K562 (cell line): ENCODE measurements at regions not wholly inside any gene's neighbourhood (a gene's known extent, or its start where the extent isn't known, plus 50 kb on each side); places are given as distances from the start of the nearest gene placed in this dataset.

Experiments
- ATAC-seq: fragments of 200-7000 bp; cut with Tn5 transposase; 3 replicates; pipeline ENCODE4 v1.9.1; 2020; ENCODE audit warnings: moderate library complexity
- BruUV-seq: library from RNA; stranded (reverse); fragments of 400-500 nt; replicated peaks from 2 replicates; lab custom pipeline; 2021; lab: Mats Ljungman, UMichigan
- CTCF ChIA-PET: fragments of 300-600 bp; formaldehyde crosslinking; extraction: SDS; loops from one replicate; lab custom pipeline; 2021; ENCODE audit warnings: low intra/inter-chr PET ratio; lab: Yijun Ruan, JAX
- POLR2A ChIA-PET: fragments of 300-600, 350-650 bp; sonication (Branson Sonifier 250); formaldehyde crosslinking; extraction: SDS; loops from one replicate; lab custom pipeline; 2021; ENCODE audit warnings: antibody characterized with exemption, inconsistent platforms; lab: Yijun Ruan, JAX
- DNase-seq, 4 experiments: peaks; one replicate each; pipeline versions ENCODE4 v3.0.0 to v3.0.0-alpha.2; 2011 to 2018; ENCODE audit warnings: low spot score in 3 of 4, mixed read lengths in 3 of 4; ENCODE audit errors: extremely low read depth in 1 of 4
- FAIRE-seq: peaks from 2 replicates; lab custom pipeline; 2011; peaks lifted over from hg19 to GRCh38; lab: Jason Lieb, UNC
- H2AFZ ChIP-seq: 2 replicates; pipeline ENCODE4 v1.6.0; 2011; ENCODE audit warnings: low read depth, low read length, control low read depth, inconsistent platforms
- H3K27ac ChIP-seq: fragments of 200-600 bp; 3 replicates; pipeline ENCODE4 v1.8.0; 2011; ENCODE audit warnings: low read depth, mild to moderate bottlenecking, control low read depth, inconsistent platforms, low read length, moderate library complexity, mixed read lengths; ENCODE audit errors: extremely low read depth
- H3K27me3 ChIP-seq, 2 experiments: fragments of 300-600 bp in 1 of 2; 2 replicates in 1 of 2; 3 replicates in 1 of 2; pipeline versions ENCODE4 v1.6.0 to v1.8.0; 2011; ENCODE audit warnings: inconsistent platforms in 2 of 2, low read length in 2 of 2, mild to moderate bottlenecking in 1 of 2, mixed read lengths in 1 of 2, moderate library complexity in 1 of 2; ENCODE audit not compliant: control insufficient read depth in 2 of 2, insufficient read depth in 2 of 2
- H3K36me3 ChIP-seq: fragments of 300-600 bp; 3 replicates; pipeline ENCODE4 v1.8.0; 2011; ENCODE audit warnings: mild to moderate bottlenecking, low read length, inconsistent platforms; ENCODE audit not compliant: control insufficient read depth, insufficient read depth
- H3K4me1 ChIP-seq, 2 experiments: fragments of 200-600 bp in 1 of 2; replicated peaks in 1 of 2; 2 replicates in 1 of 2; 3 replicates in 1 of 2; pipeline versions ENCODE4 v1.5.1 to v1.8.0; 2011; ENCODE audit warnings: inconsistent platforms in 2 of 2, low read length in 2 of 2, mild to moderate bottlenecking in 1 of 2, mixed read lengths in 1 of 2, moderate library complexity in 1 of 2; ENCODE audit not compliant: control insufficient read depth in 2 of 2, insufficient read depth in 2 of 2
- H3K4me2 ChIP-seq: 2 replicates; pipeline ENCODE4 v1.6.1; 2011; ENCODE audit warnings: low read length, control low read depth, inconsistent platforms, mixed read lengths; ENCODE audit not compliant: insufficient read depth
- H3K4me3 ChIP-seq: fragments of 200-600 bp; sonication (generic), shearing (Covaris generic); 2 replicates; pipeline ENCODE4 v1.5.1; 2016; ENCODE audit warnings: control low read depth, inconsistent platforms
- H3K79me2 ChIP-seq: fragments of 200-600 bp; 3 replicates; pipeline ENCODE4 v1.8.0; 2011; ENCODE audit warnings: low read length, inconsistent platforms; ENCODE audit not compliant: control insufficient read depth, insufficient read depth
- H3K9ac ChIP-seq, 2 experiments: 2 replicates each; pipeline versions ENCODE4 v1.6.0 to v1.6.1; 2011; ENCODE audit warnings: low read depth in 2 of 2, low read length in 2 of 2, control low read depth in 1 of 2, inconsistent platforms in 1 of 2, mild to moderate bottlenecking in 1 of 2, mixed read lengths in 1 of 2; ENCODE audit not compliant: insufficient read depth in 1 of 2
- H3K9me1 ChIP-seq: one replicate; pipeline ENCODE4 v1.6.0; 2011; ENCODE audit warnings: inconsistent platforms, mild to moderate bottlenecking, low read length, moderate library complexity; ENCODE audit not compliant: control insufficient read depth, insufficient read depth
- H3K9me3 ChIP-seq: replicated peaks from 2 replicates; pipeline ENCODE4 v1.5.1; 2011; ENCODE audit warnings: low read depth, low read length, inconsistent platforms; ENCODE audit not compliant: control insufficient read depth, insufficient read depth
- H4K20me1 ChIP-seq: replicated peaks from 2 replicates; pipeline ENCODE4 v1.6.1; 2011; ENCODE audit warnings: low read length, inconsistent platforms, mixed read lengths; ENCODE audit not compliant: control insufficient read depth, insufficient read depth
- CCNT2 ChIP-seq: IDR thresholded peaks from 2 replicates; pipeline ENCODE4 v1.6.1; 2011; ENCODE audit warnings: borderline replicate concordance, low read depth, mild to moderate bottlenecking, moderate library complexity, mixed read lengths, low read length; ENCODE audit not compliant: insufficient read length; ENCODE audit errors: extremely low read depth
- ELF4 ChIP-seq: fragments of 450-650 bp; formaldehyde crosslinking; IDR thresholded peaks from 2 replicates; pipeline ENCODE4 v1.4.0; 2022; ENCODE audit warnings: missing genetic modification characterization
- FOS ChIP-seq: IDR thresholded peaks from 3 replicates; pipeline ENCODE4 v1.6.1; 2011; ENCODE audit not compliant: insufficient read length; ENCODE audit errors: extremely low read depth
- PML ChIP-seq: IDR thresholded peaks from 2 replicates; pipeline ENCODE4 v1.6.1; 2012; ENCODE audit warnings: low read length, inconsistent platforms
- SMAD1 ChIP-seq: fragments of 150-350 bp; IDR thresholded peaks from 2 replicates; pipeline ENCODE4 v1.6.1; 2014; ENCODE audit warnings: low read length, low read depth; ENCODE audit not compliant: partially characterized antibody
- SMC3 ChIP-seq: conservative IDR thresholded peaks from 2 replicates; pipeline ENCODE4 v1.6.1; 2011; ENCODE audit warnings: low read depth, low read length, improper control_type of control experiment; ENCODE audit not compliant: insufficient read depth
- TAF9B ChIP-seq: fragments of 450-650 bp; IDR thresholded peaks from 2 replicates; pipeline ENCODE4 v1.6.1; 2018; ENCODE audit warnings: mild to moderate bottlenecking; ENCODE audit not compliant: partially characterized antibody
- ZNF184 ChIP-seq: sonication (generic); formaldehyde crosslinking; IDR thresholded peaks from 2 replicates; pipeline ENCODE4 v1.5.0; 2020; ENCODE audit warnings: missing genetic modification reagents
- WGBS: fragments of 100-300 bp; shearing (Covaris generic); methylation state at CpG from one replicate; pipeline ENCODE4 v1.1.6; 2016; ENCODE audit warnings: low coverage, mixed read lengths; ENCODE audit not compliant: insufficient coverage; ENCODE audit errors: missing lambda C conversion rate; 5-methylcytosine and 5-hydroxymethylcytosine counted together
- in situ Hi-C: fragments of 300-500 bp; cut with MboI; formaldehyde crosslinking; loops from 4 replicates; pipeline ENCODE4 v1.15.0; 2018; ENCODE audit warnings: inconsistent platforms, mixed read lengths
- intact Hi-C: fragments of 100-400 bp; cut with micrococcal nuclease; formaldehyde crosslinking; loops from 2 replicates; pipeline ENCODE4 v1.14.2; 2022
- TF ChIP-seq, protein P1 (sequence below): fragments of 250-450 bp; sonication (Bioruptor Pico); IDR thresholded peaks from 2 replicates; pipeline ENCODE4 v1.4.0; 2020; ENCODE audit warnings: borderline replicate concordance
- TF ChIP-seq, protein P2 (sequence below): fragments of 250-450 bp; sonication (Bioruptor Pico); IDR thresholded peaks from 2 replicates; pipeline ENCODE4 v1.6.1; 2021; ENCODE audit warnings: mild to moderate bottlenecking
- TF ChIP-seq, protein P3 (sequence below): fragments of 450-650 bp; IDR thresholded peaks from 2 replicates; pipeline ENCODE4 v1.6.1; 2016; ENCODE audit warnings: missing biosample characterization, missing genetic modification characterization
- TF ChIP-seq, protein P4 (sequence below), 2 experiments: fragments of 450-650 bp; IDR thresholded peaks; 2 replicates each; pipeline ENCODE4 v1.6.1; 2018; ENCODE audit warnings: mild to moderate bottlenecking in 2 of 2, low read depth in 1 of 2; ENCODE audit not compliant: partially characterized antibody in 2 of 2
- TF ChIP-seq, protein P5 (sequence below), 2 experiments: fragments of 450-650 bp; IDR thresholded peaks; 2 replicates each; pipeline ENCODE4 v1.6.1; 2016

DNA sequence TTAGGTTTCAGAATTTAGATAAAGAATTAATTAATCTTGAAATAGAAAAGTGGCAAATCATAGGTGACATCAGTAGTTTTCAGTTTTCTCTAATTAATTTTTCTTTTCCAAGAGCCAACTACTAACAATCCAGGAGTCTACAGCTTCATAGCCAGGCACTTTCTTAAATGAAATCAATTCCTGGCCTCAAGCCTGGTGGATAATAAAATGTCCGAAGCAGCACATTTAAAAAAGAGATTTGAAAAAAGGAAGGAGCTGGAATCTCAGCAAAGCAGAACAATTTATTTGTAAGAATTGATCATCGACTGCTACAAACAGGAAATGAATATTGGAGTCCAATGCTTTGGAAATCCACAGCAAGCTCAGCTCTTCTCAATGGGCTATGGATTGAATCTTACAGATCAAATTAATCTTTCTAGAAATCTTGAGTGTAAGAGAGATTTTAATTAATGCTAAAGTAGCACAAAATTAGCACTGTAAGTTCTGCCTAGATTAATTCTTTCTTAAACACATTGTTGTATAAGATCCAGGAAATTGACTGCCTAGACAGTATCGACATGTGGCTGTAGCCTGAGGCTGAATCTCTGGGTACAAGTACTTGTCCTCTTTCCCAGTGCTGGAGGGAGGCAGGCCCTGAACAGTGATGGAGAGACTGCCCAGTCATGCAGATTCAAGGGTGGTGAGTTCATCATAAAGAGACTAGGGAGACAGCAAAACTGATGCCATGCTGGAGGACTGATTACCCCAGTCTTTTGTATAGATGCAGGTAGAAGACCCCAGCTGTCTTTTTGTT is 167.8 kb upstream of the POU2AF2 start:
- Histone ChIP-seq H3K27me3 (no peaks in the 10 kb centered on the region), H3K79me2 (no peaks in the 10 kb centered on the region), H3K9ac (no peak overlapping the region), H3K4me2 (no peak overlapping the region), H3K4me3 (no peak overlapping the region), H3K27ac (no peak overlapping the region), H4K20me1 (no peaks in the 10 kb centered on the region), H3K4me1 (no peaks in the 10 kb centered on the region), H3K9me1 (no peaks in the 10 kb centered on the region), H3K36me3 (no peaks in the 10 kb centered on the region), H3K9me3 (no peaks in the 10 kb centered on the region), H2AFZ (no peak overlapping the region)
- intact Hi-C loops (no loop called here), in situ Hi-C loops (no loop called here)
- CTCF ChIA-PET, result no interaction called here
- POLR2A ChIA-PET, result no interaction called here
- FAIRE-seq, result no peak
- 0% methylated on average over 3 of the region's 3 CpGs for WGBS
- BruUV-seq, result no TSS peak
- no peak for DNase-seq
- no peak for ATAC-seq
- no peak for TF ChIP-seq ZNF184 (CRISPR knock-in tag)
- TF ChIP-seq, protein P1, sequence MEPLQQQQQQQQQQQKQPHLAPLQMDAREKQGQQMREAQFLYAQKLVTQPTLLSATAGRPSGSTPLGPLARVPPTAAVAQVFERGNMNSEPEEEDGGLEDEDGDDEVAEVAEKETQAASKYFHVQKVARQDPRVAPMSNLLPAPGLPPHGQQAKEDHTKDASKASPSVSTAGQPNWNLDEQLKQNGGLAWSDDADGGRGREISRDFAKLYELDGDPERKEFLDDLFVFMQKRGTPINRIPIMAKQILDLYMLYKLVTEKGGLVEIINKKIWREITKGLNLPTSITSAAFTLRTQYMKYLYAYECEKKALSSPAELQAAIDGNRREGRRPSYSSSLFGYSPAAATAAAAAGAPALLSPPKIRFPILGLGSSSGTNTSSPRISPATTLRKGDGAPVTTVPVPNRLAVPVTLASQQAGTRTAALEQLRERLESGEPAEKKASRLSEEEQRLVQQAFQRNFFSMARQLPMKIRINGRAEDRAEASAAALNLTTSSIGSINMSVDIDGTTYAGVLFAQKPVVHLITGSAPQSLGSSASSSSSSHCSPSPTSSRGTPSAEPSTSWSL (CRISPR knock-in tag), result no peak
- TF ChIP-seq, protein P2, sequence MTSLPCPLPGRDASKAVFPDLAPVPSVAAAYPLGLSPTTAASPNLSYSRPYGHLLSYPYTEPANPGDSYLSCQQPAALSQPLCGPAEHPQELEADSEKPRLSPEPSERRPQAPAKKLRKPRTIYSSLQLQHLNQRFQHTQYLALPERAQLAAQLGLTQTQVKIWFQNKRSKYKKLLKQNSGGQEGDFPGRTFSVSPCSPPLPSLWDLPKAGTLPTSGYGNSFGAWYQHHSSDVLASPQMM (CRISPR knock-in tag), result no peak
- TF ChIP-seq PML, result no peak
- TF ChIP-seq, protein P3, sequence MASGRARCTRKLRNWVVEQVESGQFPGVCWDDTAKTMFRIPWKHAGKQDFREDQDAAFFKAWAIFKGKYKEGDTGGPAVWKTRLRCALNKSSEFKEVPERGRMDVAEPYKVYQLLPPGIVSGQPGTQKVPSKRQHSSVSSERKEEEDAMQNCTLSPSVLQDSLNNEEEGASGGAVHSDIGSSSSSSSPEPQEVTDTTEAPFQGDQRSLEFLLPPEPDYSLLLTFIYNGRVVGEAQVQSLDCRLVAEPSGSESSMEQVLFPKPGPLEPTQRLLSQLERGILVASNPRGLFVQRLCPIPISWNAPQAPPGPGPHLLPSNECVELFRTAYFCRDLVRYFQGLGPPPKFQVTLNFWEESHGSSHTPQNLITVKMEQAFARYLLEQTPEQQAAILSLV (tag), result no peak
- TF ChIP-seq, protein P4, sequence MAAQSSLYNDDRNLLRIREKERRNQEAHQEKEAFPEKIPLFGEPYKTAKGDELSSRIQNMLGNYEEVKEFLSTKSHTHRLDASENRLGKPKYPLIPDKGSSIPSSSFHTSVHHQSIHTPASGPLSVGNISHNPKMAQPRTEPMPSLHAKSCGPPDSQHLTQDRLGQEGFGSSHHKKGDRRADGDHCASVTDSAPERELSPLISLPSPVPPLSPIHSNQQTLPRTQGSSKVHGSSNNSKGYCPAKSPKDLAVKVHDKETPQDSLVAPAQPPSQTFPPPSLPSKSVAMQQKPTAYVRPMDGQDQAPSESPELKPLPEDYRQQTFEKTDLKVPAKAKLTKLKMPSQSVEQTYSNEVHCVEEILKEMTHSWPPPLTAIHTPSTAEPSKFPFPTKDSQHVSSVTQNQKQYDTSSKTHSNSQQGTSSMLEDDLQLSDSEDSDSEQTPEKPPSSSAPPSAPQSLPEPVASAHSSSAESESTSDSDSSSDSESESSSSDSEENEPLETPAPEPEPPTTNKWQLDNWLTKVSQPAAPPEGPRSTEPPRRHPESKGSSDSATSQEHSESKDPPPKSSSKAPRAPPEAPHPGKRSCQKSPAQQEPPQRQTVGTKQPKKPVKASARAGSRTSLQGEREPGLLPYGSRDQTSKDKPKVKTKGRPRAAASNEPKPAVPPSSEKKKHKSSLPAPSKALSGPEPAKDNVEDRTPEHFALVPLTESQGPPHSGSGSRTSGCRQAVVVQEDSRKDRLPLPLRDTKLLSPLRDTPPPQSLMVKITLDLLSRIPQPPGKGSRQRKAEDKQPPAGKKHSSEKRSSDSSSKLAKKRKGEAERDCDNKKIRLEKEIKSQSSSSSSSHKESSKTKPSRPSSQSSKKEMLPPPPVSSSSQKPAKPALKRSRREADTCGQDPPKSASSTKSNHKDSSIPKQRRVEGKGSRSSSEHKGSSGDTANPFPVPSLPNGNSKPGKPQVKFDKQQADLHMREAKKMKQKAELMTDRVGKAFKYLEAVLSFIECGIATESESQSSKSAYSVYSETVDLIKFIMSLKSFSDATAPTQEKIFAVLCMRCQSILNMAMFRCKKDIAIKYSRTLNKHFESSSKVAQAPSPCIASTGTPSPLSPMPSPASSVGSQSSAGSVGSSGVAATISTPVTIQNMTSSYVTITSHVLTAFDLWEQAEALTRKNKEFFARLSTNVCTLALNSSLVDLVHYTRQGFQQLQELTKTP (IDR thresholded peaks at IDR 0.05; ENCODE audit: low read depth in 1 of 2, partially characterized antibody in 2 of 2), result no peak
- TF ChIP-seq, protein P5, sequence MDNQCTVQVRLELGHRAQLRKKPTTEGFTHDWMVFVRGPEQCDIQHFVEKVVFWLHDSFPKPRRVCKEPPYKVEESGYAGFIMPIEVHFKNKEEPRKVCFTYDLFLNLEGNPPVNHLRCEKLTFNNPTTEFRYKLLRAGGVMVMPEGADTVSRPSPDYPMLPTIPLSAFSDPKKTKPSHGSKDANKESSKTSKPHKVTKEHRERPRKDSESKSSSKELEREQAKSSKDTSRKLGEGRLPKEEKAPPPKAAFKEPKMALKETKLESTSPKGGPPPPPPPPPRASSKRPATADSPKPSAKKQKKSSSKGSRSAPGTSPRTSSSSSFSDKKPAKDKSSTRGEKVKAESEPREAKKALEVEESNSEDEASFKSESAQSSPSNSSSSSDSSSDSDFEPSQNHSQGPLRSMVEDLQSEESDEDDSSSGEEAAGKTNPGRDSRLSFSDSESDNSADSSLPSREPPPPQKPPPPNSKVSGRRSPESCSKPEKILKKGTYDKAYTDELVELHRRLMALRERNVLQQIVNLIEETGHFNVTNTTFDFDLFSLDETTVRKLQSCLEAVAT (IDR thresholded peaks at IDR 0.05), result no peak
- no peak for TF ChIP-seq ELF4 (CRISPR knock-in tag)
- no peak for TF ChIP-seq TAF9B
- no peak for TF ChIP-seq SMAD1
- no peak for TF ChIP-seq SMC3
- no peak for TF ChIP-seq CCNT2
- TF ChIP-seq FOS, result no peak
